Natural killer cell treated with Interleukin-12 subunit alpha and Interleukin-12 subunit beta and Interleukin-15 and Interleukin-18, amount 100 ng/mL, for 72 hours (primary cell): ENCODE measurements at regions not wholly inside any gene's neighbourhood (a gene's known extent, or its start where the extent isn't known, plus 50 kb on each side); places are given as distances from the start of the nearest gene placed in this dataset.

Source experiments
- ATAC-seq, 2 donors: fragments of 150-1000 bp; cut with Tn5 transposase in 1 of 2; sonication (Bioruptor Pico), chemical (Tn5 transposase) in 1 of 2; 2 replicates each; pipeline ENCODE4 v1.10.0; 2021
- DNase-seq: peaks from one replicate; pipeline ENCODE4 v3.0.0; 2022; ENCODE audit warnings: low spot score
- H3K27ac Mint-ChIP-seq, 2 donors: 1 replicate in 1 of 2; 2 replicates in 1 of 2; pipeline ENCODE4 v1.8.0; 2022; ENCODE audit warnings: mixed read lengths in 2 of 2, mild to moderate bottlenecking in 1 of 2, moderate library complexity in 1 of 2
- H3K27me3 Mint-ChIP-seq, 2 donors: 1 replicate in 1 of 2; 2 replicates in 1 of 2; pipeline ENCODE4 v1.8.0; 2022; ENCODE audit warnings: mixed read lengths in 2 of 2
- H3K36me3 Mint-ChIP-seq: one replicate; pipeline ENCODE4 v1.8.0; 2022; ENCODE audit warnings: mixed read lengths
- H3K4me1 Mint-ChIP-seq, 2 donors: 1 replicate in 1 of 2; 2 replicates in 1 of 2; pipeline ENCODE4 v1.8.0; 2022; ENCODE audit warnings: low read depth in 2 of 2, mixed read lengths in 2 of 2, mild to moderate bottlenecking in 1 of 2
- H3K4me3 Mint-ChIP-seq: one replicate; pipeline ENCODE4 v1.8.0; 2022; ENCODE audit warnings: mixed read lengths
- H3K9me3 Mint-ChIP-seq: 2 replicates; pipeline ENCODE4 v1.8.0; 2022; ENCODE audit warnings: mixed read lengths

- Mint-ChIP-seq H3K36me3 (no peaks in the 10 kb centered on the region), H3K9me3 (peaks cover 20% of the 10 kb centered on the region), H3K27ac (no peak overlapping the region), H3K4me3 (no peak overlapping the region), H3K4me1 (no peaks in the 10 kb centered on the region), H3K27me3 (no peaks in the 10 kb centered on the region)
- ATAC-seq = no peak
- DNase-seq = no peak
Observed at GRCh38 chr4:34193451-34194154, 2050.7 kb downstream of the ARAP2 start.

GRCh38 chr4:34194585-34194984, 2049.7 kb downstream of the ARAP2 start:
- Mint-ChIP-seq H3K4me3 (no peak overlapping the region), H3K4me1 (no peaks in the 10 kb centered on the region), H3K36me3 (no peaks in the 10 kb centered on the region), H3K27ac (no peak overlapping the region), H3K27me3 (no peaks in the 10 kb centered on the region), H3K9me3 (peaks cover 17% of the 10 kb centered on the region)
- ATAC-seq (no peak), DNase-seq (no peak)

GRCh38 chr4:34196375-34196774, 2047.9 kb downstream of the ARAP2 start:
- H3K4me1 Mint-ChIP-seq = no peaks in the 10 kb centered on the region
- DNase-seq (no peak), ATAC-seq (no peak)
- H3K27me3 Mint-ChIP-seq = no peaks in the 10 kb centered on the region
- H3K9me3 Mint-ChIP-seq = peaks cover 19% of the 10 kb centered on the region
- peaks cover under 1% of the 10 kb centered on the region for H3K36me3 Mint-ChIP-seq
- no peak overlapping the region for H3K4me3 Mint-ChIP-seq
- no peak overlapping the region for H3K27ac Mint-ChIP-seq

GRCh38 chr4:34198966-34199365, 2045.3 kb downstream of the ARAP2 start:
- Mint-ChIP-seq H3K4me3 (no peak overlapping the region), H3K36me3 (peaks cover 5% of the 10 kb centered on the region), H3K9me3 (peaks cover 16% of the 10 kb centered on the region), H3K4me1 (no peaks in the 10 kb centered on the region), H3K27ac (no peak overlapping the region), H3K27me3 (no peaks in the 10 kb centered on the region)
- DNase-seq = no peak
- no peak for ATAC-seq

GRCh38 chr4:34200535-34200934, 2043.8 kb downstream of the ARAP2 start:
- Mint-ChIP-seq H3K27ac (no peak overlapping the region), H3K27me3 (no peaks in the 10 kb centered on the region), H3K36me3 (peaks cover 5% of the 10 kb centered on the region), H3K4me1 (no peaks in the 10 kb centered on the region), H3K9me3 (peaks cover 19% of the 10 kb centered on the region), H3K4me3 (no peak overlapping the region)
- no peak for DNase-seq
- no peak for ATAC-seq

- DNase-seq = no peak
- H3K9me3 Mint-ChIP-seq = peaks cover 21% of the 10 kb centered on the region
- H3K27ac Mint-ChIP-seq = no peak overlapping the region
- no peak for ATAC-seq
- H3K36me3 Mint-ChIP-seq = peaks cover 5% of the 10 kb centered on the region
- H3K4me3 Mint-ChIP-seq = no peak overlapping the region
- H3K27me3 Mint-ChIP-seq = no peaks in the 10 kb centered on the region
- H3K4me1 Mint-ChIP-seq = no peaks in the 10 kb centered on the region
Observed at GRCh38 chr4:34202154-34202553, 2042.2 kb downstream of the ARAP2 start.

GRCh38 chr4:34220601-34221000, 2023.7 kb downstream of the ARAP2 start:
- peaks cover 9% of the 10 kb centered on the region for H3K36me3 Mint-ChIP-seq
- no peak for DNase-seq
- H3K4me1 Mint-ChIP-seq = no peaks in the 10 kb centered on the region
- no peak for ATAC-seq
- no peak overlapping the region for H3K4me3 Mint-ChIP-seq
- no peak overlapping the region for H3K27ac Mint-ChIP-seq
- H3K27me3 Mint-ChIP-seq = no peaks in the 10 kb centered on the region
- peaks cover 21% of the 10 kb centered on the region for H3K9me3 Mint-ChIP-seq

- H3K27ac Mint-ChIP-seq = no peak overlapping the region
- H3K4me1 Mint-ChIP-seq = no peaks in the 10 kb centered on the region
- H3K36me3 Mint-ChIP-seq = peaks cover 4% of the 10 kb centered on the region
- no peak for DNase-seq
- H3K9me3 Mint-ChIP-seq = peaks cover 18% of the 10 kb centered on the region
- no peak overlapping the region for H3K4me3 Mint-ChIP-seq
- no peaks in the 10 kb centered on the region for H3K27me3 Mint-ChIP-seq
- no peak for ATAC-seq
Observed at GRCh38 chr4:34221986-34222385, 2022.3 kb downstream of the ARAP2 start.

- no peak for ATAC-seq
- Mint-ChIP-seq H3K36me3 (peaks cover 5% of the 10 kb centered on the region), H3K4me1 (no peaks in the 10 kb centered on the region), H3K27ac (no peak overlapping the region), H3K9me3 (peaks cover 14% of the 10 kb centered on the region), H3K4me3 (no peak overlapping the region), H3K27me3 (no peaks in the 10 kb centered on the region)
- DNase-seq = no peak
Observed at GRCh38 chr4:34236118-34236517, 2008.2 kb downstream of the ARAP2 start.

GRCh38 chr4:34245276-34245675, 1999.0 kb downstream of the ARAP2 start:
- Mint-ChIP-seq H3K4me1 (no peaks in the 10 kb centered on the region), H3K36me3 (no peaks in the 10 kb centered on the region), H3K4me3 (no peak overlapping the region), H3K9me3 (peaks cover 13% of the 10 kb centered on the region), H3K27ac (no peak overlapping the region), H3K27me3 (no peaks in the 10 kb centered on the region)
- DNase-seq (no peak), ATAC-seq (no peak)

DNA sequence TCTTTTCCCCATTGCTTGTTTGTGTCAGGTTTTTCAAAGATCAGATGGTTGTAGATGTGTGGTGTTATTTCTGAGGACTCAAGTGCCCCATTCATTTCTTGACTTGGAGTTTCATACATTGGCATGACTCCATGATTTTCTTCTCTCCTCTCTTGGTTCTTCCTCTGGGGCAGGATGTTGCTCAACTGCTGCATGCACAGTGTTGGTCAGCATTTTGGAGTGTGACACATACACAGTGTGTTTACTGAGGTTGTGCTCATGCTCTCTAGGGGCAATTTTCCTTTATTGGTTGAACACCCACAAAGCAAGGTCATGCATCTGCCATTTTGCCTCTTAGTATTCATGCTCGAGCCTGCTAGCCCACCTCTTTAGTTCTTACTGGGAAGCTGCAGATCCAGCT, 1993.8 kb downstream of the ARAP2 start:
- Mint-ChIP-seq H3K4me3 (no peak overlapping the region), H3K27ac (no peak overlapping the region), H3K9me3 (peaks cover 12% of the 10 kb centered on the region), H3K36me3 (peaks cover 4% of the 10 kb centered on the region), H3K4me1 (no peaks in the 10 kb centered on the region), H3K27me3 (no peaks in the 10 kb centered on the region)
- ATAC-seq = no peak
- no peak for DNase-seq

GRCh38 chr4:34253239-34253638, 1991.1 kb downstream of the ARAP2 start:
- DNase-seq (no peak), ATAC-seq (no peak)
- no peak overlapping the region for H3K27ac Mint-ChIP-seq
- peaks cover 16% of the 10 kb centered on the region for H3K9me3 Mint-ChIP-seq
- H3K27me3 Mint-ChIP-seq = no peaks in the 10 kb centered on the region
- H3K36me3 Mint-ChIP-seq = peaks cover 9% of the 10 kb centered on the region
- no peaks in the 10 kb centered on the region for H3K4me1 Mint-ChIP-seq
- no peak overlapping the region for H3K4me3 Mint-ChIP-seq

- Mint-ChIP-seq H3K27me3 (no peaks in the 10 kb centered on the region), H3K4me3 (no peak overlapping the region), H3K27ac (no peak overlapping the region), H3K4me1 (no peaks in the 10 kb centered on the region), H3K36me3 (peaks cover 5% of the 10 kb centered on the region), H3K9me3 (peaks cover 21% of the 10 kb centered on the region)
- ATAC-seq (no peak), DNase-seq (no peak)
Observed at GRCh38 chr4:34258176-34258575, 1986.1 kb downstream of the ARAP2 start.

- H3K27me3 Mint-ChIP-seq = no peaks in the 10 kb centered on the region
- peaks cover 7% of the 10 kb centered on the region for H3K36me3 Mint-ChIP-seq
- H3K4me1 Mint-ChIP-seq = no peaks in the 10 kb centered on the region
- H3K4me3 Mint-ChIP-seq = no peak overlapping the region
- no peak overlapping the region for H3K27ac Mint-ChIP-seq
- peaks cover 22% of the 10 kb centered on the region for H3K9me3 Mint-ChIP-seq
- no peak for ATAC-seq
- no peak for DNase-seq
Observed at GRCh38 chr4:34261799-34262314, 1982.5 kb downstream of the ARAP2 start.

GRCh38 chr4:34269613-34270012, 1974.7 kb downstream of the ARAP2 start:
- Mint-ChIP-seq H3K27me3 (no peaks in the 10 kb centered on the region), H3K9me3 (peaks cover 7% of the 10 kb centered on the region), H3K27ac (no peak overlapping the region), H3K36me3 (peaks cover 5% of the 10 kb centered on the region), H3K4me3 (no peak overlapping the region), H3K4me1 (no peaks in the 10 kb centered on the region)
- ATAC-seq = no peak
- no peak for DNase-seq
